ENCODE measurements at regions not wholly inside any gene's neighbourhood (a gene's known extent, or its start where the extent isn't known, plus 50 kb on each side); places are given as distances from the start of the nearest gene placed in this dataset.

GRCh38 chr2:212918336-212918735, 233.1 kb downstream of the IKZF2 start:
- no peak for ATAC-seq
- H3K27me3 ChIP-seq: no peaks in the 10 kb centered on the region
- no peak overlapping the region for H3K27ac ChIP-seq
- H3K36me3 ChIP-seq: no peaks in the 10 kb centered on the region
- intact Hi-C loops (cut with DNase I): loop anchor here in 1 of 2 donors (10.0 kb wide), 1 partner anchor 236 kb away; the partner anchor contains the start of gene IKZF2
- no peak for DNase-seq
- no peak overlapping the region for H3K4me3 ChIP-seq
- no peak for TF ChIP-seq POLR2A (IDR thresholded peaks at IDR 0.05)
- no peak for TF ChIP-seq CTCF (IDR thresholded peaks at IDR 0.05)
- no peaks in the 10 kb centered on the region for H3K9me3 ChIP-seq
- no peaks in the 10 kb centered on the region for H3K4me1 ChIP-seq

GRCh38 chr2:212915121-212915782, 236.2 kb downstream of the IKZF2 start:
- H3K9me3 ChIP-seq: no peaks in the 10 kb centered on the region
- peak in 2 of 4 donors; percentile 74 to 78 for ATAC-seq
- no peak overlapping the region for H3K27ac ChIP-seq
- no peak for TF ChIP-seq CTCF (IDR thresholded peaks at IDR 0.05)
- TF ChIP-seq POLR2A (IDR thresholded peaks at IDR 0.05): no peak
- no peaks in the 10 kb centered on the region for H3K4me1 ChIP-seq
- 33% methylated on average over 4 of the region's 4 CpGs for WGBS (ENCODE audit: insufficient coverage, low coverage, low lambda C conversion rate, missing lambda C conversion rate)
- H3K4me3 ChIP-seq: no peak overlapping the region
- H3K36me3 ChIP-seq: no peaks in the 10 kb centered on the region
- intact Hi-C loops (cut with DNase I): loop anchor here in 1 of 2 donors (10.0 kb wide), 1 partner anchor 240 kb away; the partner anchor contains the start of gene IKZF2
- DNase-seq: no peak
- H3K27me3 ChIP-seq: no peaks in the 10 kb centered on the region

GRCh38 chr2:212914392-212914791, 237.0 kb downstream of the IKZF2 start:
- H3K27me3 ChIP-seq: no peaks in the 10 kb centered on the region
- H3K4me3 ChIP-seq: no peak overlapping the region
- no peaks in the 10 kb centered on the region for H3K4me1 ChIP-seq
- intact Hi-C loops (cut with DNase I): loop anchor here in 1 of 2 donors (10.0 kb wide), 1 partner anchor 240 kb away; the partner anchor contains the start of gene IKZF2
- WGBS (ENCODE audit: insufficient coverage, low coverage, low lambda C conversion rate, missing lambda C conversion rate): 40% methylated on average over 3 of the region's 3 CpGs
- no peak for TF ChIP-seq POLR2A (IDR thresholded peaks at IDR 0.05)
- TF ChIP-seq CTCF (IDR thresholded peaks at IDR 0.05): no peak
- ATAC-seq (no peak), DNase-seq (no peak)
- no peaks in the 10 kb centered on the region for H3K36me3 ChIP-seq
- H3K27ac ChIP-seq: no peak overlapping the region
- no peaks in the 10 kb centered on the region for H3K9me3 ChIP-seq

- no peaks in the 10 kb centered on the region for H3K36me3 ChIP-seq
- no peaks in the 10 kb centered on the region for H3K9me3 ChIP-seq
- WGBS (ENCODE audit: insufficient coverage, low coverage, low lambda C conversion rate, missing lambda C conversion rate): 59% methylated on average over 6 of the region's 6 CpGs
- H3K27me3 ChIP-seq: no peaks in the 10 kb centered on the region
- H3K4me1 ChIP-seq: no peaks in the 10 kb centered on the region
- H3K4me3 ChIP-seq: no peak overlapping the region
- no peak overlapping the region for H3K27ac ChIP-seq
- TF ChIP-seq POLR2A (IDR thresholded peaks at IDR 0.05) (no peak), CTCF (IDR thresholded peaks at IDR 0.05) (no peak)
- ATAC-seq: no peak
- DNase-seq: no peak
- intact Hi-C loops (cut with DNase I): loop anchor here in 1 of 2 donors (10.0 kb wide), 1 partner anchor 241 kb away; the partner anchor contains the start of gene IKZF2
These were observed 237.6 kb downstream of the IKZF2 start for GRCh38 chr2:212913640-212914306.
